T47D (cell line): ENCODE measurements at regions not wholly inside any gene's neighbourhood (a gene's known extent, or its start where the extent isn't known, plus 50 kb on each side); places are given as distances from the start of the nearest gene placed in this dataset.
"Not testable (repeated sequence)": the region's sequence is repeated elsewhere in the genome, so short reads cannot be mapped to it uniquely, and the experiment has no call there.

Experiments
- DNase-seq, 2 experiments: peaks; one replicate each; pipeline versions ENCODE4 v3.0.0 to v3.0.0-alpha.2; 2011 to 2012; ENCODE audit warnings: low read depth in 1 of 2, low spot score in 1 of 2
- JUND ChIP-seq: IDR thresholded peaks from 2 replicates; pipeline ENCODE4 v1.6.1; 2012; ENCODE audit warnings: low read depth
- in situ Hi-C: cut with HindIII; loops from 2 replicates; pipeline ENCODE4 v1.10.0; 2016; ENCODE audit warnings: low sequenced_read_pairs, low pct_unique_long_range_greater_than_20kb

DNA sequence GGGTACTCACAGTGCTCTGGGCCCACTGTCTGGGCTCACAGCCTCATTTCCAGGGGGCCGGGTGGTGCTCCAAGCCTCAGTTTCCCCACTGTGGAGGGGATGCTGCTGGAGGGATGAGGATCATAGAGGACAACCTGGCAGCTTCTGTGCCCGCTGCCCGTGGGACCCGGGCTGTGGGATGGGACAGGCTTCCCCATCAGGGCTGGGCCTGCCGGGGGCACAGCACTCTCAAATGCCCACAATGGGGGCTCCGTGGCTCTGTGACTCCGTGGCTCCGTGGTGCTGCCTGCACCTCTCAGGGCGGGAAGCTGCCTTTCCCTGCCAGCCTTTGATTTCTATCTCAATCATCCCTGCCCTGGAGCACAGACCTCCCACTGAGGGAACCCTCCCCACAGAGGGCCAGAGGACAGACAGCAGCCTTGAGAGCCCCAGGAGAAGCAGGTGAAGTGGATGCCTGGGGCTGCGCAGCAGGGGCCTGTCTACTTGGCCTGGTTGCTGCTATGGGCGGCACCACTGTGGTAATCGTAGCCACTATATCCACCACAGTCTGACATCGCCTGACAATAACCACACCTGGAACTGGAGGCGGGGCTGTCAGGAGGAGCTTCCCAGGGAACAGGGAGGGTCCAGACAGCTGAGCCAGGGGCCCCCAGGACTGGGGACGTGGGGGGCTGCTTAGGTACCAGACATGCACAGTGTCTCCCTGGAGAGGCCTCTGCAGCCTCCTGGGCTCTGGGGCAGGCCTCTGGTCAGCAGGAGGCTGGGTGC is 375.9 kb downstream of the TMEM121 start:
- in situ Hi-C loops: no loop called here
- DNase-seq: no peak
- no peak for TF ChIP-seq JUND

DNA sequence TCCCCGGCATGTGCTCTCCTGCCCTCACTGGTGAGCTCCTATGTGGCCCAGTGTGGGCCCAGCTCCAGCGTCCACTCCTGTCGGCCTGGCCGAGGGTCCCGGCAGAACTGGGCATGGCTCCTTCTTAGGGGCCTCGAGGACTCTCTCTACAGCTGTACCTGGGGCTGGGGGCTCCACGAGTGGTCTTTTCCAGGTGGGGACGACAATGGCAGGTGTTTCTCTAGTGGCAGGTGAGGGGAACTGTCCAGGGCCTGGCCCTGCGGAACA is 376.4 kb downstream of the TMEM121 start:
- in situ Hi-C loops, DNase-seq: not testable (repeated sequence)

DNA sequence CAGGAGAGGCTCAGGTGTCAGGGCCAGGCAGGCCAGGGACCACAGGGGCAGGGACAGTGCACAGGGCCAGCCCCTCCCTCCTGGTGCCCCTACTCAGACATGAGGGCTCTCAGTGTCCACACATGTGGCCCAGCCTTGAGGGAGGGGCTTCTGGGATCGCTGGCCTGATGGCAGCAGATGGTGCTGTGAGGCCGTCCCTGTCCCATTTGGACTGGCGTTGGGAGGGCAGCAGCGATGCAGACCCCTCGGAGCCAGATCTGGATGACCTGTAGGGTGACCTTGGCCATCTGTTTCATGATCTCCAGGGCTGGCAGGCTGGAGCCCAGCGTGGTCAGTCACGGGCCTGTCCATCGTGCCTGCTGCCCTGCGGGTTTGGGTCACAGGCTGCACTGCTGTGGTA is 377.6 kb downstream of the TMEM121 start:
- no peak for DNase-seq
- TF ChIP-seq JUND: no peak
- in situ Hi-C loops: no loop called here

DNA sequence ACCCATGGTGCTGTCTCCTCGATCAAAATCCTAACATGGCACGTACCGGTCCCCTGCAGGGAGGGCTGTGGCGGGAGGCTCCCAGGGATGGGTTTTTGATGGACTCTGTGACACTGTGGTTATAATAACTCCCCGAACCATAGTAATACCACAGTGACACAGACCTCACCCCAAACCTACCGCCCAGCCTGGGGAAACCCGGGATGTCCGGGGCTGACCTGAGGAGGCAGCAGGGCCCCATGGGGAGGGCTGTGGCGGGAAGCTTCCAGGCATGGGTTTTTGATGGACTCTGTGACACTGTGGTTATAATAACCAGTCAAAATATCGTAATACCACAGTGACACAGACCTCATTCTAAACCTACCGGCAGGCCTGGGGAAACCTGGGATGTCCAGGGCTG is 378.0 kb downstream of the TMEM121 start:
- no peak for DNase-seq
- in situ Hi-C loops: no loop called here
- no peak for TF ChIP-seq JUND

DNA sequence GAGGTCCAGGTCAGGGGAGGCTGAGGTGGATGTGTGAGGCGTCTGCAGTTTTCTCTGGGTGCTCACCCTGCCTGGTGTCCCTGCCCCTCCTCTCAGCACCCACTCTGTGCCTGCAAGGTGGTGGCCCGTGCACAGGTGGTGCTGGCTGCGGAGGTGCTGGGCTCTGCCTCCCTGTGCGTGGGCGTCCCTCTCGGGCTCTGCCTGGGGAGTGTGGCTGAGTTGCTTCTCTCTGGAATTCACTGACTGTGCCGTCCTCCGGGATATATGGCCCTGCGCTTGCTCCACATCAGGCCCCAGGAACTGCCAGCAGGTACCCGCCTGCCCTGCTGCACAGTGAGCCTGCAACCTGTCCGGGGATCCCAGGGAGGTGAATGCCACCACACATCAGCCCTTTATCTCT is 379.1 kb downstream of the TMEM121 start:
- in situ Hi-C loops: no loop called here
- DNase-seq: no peak
- TF ChIP-seq JUND: no peak

DNA sequence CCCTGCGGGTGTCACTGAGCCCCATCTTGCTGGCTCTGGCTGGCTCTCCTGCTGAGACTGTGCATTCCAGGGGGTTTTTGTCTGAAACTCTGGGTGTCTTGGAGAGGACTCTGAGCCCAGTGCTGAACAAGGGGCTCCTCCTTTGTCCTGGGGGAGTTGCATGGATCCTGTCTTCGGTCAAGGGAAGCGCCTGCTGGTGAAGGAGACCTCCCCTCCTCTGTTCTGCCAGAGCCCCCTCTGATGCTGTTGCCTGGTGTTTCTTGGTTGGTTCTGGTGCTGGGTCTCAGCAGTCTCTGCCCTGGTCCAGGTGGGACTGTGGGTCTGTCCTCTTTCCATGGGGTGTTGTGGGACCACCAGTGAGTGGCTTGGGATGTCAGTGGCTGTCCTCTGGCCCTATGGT is 380.9 kb downstream of the TMEM121 start:
- TF ChIP-seq JUND: no peak
- DNase-seq: no peak
- in situ Hi-C loops: no loop called here

DNA sequence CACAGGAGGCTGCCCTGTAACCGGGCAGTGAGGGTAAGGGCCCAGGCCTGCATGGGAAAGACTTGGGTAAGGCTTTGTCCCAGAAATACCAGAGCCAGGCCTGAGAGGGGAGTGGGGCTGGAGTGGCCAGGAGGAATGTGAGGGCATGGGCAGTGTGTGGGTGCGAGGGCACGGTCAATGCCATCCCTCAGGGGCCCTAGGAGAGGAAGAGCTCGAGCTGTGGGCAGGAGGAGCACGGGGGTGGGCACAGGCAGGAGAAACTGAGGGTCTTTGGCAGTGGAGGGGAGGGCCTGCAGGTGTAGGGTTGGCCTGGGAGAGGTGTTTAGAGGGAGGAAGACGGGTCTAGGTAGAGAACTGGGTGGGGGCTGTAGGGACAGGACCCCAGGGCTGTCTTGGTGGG is 381.6 kb downstream of the TMEM121 start:
- in situ Hi-C loops: no loop called here
- no peak for TF ChIP-seq JUND
- no peak for DNase-seq

DNA sequence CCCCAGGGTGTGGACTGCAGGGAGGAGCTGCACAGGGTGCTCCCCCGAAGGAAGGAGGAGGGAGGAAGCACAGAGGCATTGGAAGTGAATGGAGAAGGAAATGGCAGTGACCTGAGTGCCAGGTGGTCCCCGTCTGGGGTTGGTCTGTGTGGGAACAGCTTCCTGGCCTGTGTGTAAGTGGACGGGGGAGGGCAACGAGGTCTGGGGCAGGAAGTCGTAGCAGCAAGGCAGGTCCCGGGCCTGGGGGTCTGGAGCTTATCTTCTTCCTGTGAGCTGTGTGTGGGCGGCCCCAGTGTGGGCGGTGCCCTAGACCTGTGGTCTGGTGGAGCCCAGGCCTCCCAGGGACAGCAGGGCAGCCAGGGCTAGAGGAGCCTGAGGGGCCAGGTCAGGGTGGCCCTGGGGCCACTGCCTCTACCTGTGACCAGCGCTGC is 382.1 kb downstream of the TMEM121 start:
- in situ Hi-C loops: no loop called here
- no peak for DNase-seq

DNA sequence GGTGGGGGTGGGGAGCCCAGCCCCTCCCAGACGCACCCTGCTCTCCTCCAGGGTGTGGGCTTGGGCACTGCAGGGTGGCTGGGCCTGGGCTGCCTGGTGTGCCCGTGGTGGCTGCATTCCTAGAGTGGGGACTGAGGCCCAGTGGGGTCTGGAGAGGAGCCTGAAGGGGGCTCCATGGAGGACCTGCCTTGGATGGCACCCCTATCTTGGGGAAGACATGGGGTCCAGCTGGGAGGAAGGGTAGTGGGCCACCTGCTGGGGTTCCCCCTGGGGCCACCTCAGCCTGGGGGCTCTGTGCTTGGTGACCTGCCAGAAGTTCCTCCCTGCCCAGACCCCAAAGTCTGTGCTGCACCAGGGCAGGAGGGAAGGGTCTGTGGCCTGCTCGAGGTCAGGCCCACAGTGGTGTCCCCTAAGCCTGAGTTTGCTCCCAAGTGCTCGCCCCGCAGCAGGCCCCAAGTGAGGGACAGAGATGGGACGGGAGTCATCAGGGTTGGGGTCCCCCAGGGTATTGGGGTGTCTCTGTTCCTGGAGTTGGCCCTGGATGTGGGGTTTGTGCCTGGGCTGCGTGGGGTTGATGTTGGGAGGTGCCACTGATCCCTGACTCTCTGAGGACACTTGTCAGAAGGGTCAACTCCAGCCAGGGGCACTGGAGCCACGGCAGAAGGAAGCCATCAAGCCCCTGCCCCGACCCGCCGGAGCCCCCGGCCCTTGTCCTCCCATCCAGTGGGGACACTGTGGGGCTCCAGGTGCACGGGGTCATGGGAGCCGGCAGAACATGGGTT is 382.9 kb downstream of the TMEM121 start:
- no peak for DNase-seq
- TF ChIP-seq JUND: no peak
- in situ Hi-C loops: no loop called here

More for the DNA sequence above, 382.1 kb downstream of the TMEM121 start:
- TF ChIP-seq JUND: no peak

DNA sequence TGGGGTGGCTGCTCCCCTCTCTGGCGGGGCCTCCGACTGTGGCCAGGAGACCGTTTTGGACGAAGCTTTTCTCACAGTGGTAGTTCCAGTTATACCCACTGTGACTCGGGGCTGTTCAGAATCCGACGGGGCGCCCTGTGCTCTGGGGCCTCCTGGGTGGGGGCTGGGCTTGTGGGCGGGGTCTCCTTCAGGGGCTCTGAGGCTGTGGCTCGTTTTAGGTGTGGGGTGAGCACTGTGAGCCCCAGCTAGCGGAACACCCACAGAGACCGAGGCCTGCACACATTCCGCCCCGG is 383.4 kb downstream of the TMEM121 start:
- in situ Hi-C loops, DNase-seq: not testable (repeated sequence)

DNA sequence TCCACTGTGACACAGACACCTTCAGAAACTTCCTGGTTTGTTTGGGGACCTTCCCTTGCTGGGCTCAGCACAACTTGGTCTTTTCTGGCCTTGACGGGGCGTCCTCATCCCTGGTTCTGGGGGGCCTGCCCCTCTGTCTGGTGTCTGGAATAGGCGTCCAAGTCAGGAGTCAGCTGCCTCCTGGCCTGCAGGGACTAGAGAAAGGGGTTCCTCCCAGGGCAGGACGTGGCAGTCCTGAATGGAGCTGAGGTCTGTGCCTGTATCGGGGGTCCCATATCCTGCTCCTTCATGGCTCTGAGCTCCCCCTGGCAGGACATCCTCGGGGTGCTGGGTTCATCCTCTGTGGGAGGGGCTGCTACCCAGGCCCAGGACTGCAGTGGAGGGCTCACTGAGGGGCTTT is 384.0 kb downstream of the TMEM121 start:
- DNase-seq: no peak
- TF ChIP-seq JUND: no peak
- in situ Hi-C loops: no loop called here

DNA sequence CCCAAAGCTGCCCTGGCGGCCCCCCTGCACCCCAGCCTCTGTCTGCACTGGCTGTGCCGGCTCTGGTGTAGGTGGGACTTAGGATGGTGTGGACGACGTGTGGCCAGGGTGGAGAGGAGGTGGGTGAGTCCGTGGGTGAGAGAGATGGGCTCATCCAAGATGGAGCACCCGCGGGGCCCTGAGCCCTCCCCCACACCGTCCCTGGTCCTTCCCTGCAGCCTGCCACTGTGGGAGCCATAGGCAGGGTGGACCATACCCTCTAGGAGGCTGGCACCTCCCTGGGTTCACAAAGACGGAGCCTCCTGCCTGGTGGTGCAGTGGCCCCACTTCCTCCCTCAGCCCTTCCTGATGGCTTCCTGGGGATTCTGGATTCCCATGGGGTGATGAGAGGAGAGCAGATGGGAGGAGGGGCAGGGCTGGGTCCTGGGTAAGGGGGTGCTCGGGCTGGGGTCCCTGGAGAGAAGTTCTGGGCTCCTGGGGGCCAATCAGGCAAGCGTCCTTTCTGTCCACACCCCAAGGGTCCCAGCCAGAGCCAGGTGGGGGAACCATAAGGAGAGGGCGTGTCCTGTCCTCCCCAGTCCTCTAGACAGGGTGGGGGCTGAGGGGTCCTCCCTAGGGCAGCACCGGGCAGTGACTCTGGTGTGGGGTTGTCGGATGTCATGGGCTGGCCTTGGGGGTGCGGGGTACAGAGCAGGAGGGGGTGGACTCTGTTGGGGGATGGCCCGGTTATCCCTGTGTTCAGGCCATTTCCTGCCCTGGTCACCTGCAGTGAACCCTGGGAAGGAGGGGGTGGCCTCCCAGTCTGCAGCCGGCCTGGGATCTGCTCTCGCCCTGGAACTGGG is 384.8 kb downstream of the TMEM121 start:
- DNase-seq: no peak
- in situ Hi-C loops: no loop called here
- TF ChIP-seq JUND: no peak

DNA sequence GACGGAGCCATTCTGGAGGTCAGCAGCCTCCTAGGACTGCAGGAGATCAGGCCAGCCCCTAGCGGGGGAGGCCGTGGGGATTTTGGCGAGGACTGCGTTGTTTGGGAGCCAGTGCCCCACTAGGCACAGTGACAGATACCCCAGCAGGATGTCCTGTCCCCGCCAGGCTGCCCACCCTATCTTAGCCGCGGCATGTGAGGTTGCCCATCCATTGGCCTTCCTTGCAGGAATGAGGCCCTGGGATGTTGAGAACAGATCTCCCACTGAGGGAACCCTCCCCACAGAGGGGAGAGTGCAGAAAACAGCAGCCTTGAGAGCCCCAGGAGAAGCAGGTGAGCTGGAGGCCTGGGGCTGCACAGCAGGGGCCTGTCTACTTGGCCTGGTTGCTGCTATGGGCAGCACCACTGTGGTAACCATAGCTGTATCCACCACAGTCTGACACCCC is 385.5 kb downstream of the TMEM121 start:
- in situ Hi-C loops, DNase-seq: not testable (repeated sequence)
